Natural killer cell (primary cell): ENCODE measurements at regions not wholly inside any gene's neighbourhood (a gene's known extent, or its start where the extent isn't known, plus 50 kb on each side); places are given as distances from the start of the nearest gene placed in this dataset.

Source experiments
- ATAC-seq, 3 donors: fragments of 150-1000 bp in 2 of 3; fragments of 200-7000 bp in 1 of 3; cut with Tn5 transposase; 1 replicate in 1 of 3; 2 replicates in 2 of 3; pipeline ENCODE4 v1.10.0; 2021; ENCODE audit warnings: mild to moderate bottlenecking in 2 of 3, moderate library complexity in 2 of 3
- DNase-seq, 2 donors: peaks; one replicate each; pipeline versions ENCODE4 v3.0.0 to v3.0.0-alpha.2; 2013 to 2021; ENCODE audit warnings: mixed read lengths in 1 of 2
- H3K27ac ChIP-seq: one replicate; pipeline ENCODE4 v1.5.1; 2013; ENCODE audit warnings: mild to moderate bottlenecking, low read length
- H3K27me3 ChIP-seq: one replicate; pipeline ENCODE4 v1.6.1; 2013; ENCODE audit warnings: low read length; ENCODE audit not compliant: control insufficient read depth, insufficient read depth
- H3K36me3 ChIP-seq: one replicate; pipeline ENCODE4 v1.6.1; 2013; ENCODE audit warnings: low read length; ENCODE audit not compliant: control insufficient read depth, insufficient read depth
- H3K4me1 ChIP-seq: one replicate; pipeline ENCODE4 v1.6.1; 2013; ENCODE audit warnings: low read length; ENCODE audit not compliant: control insufficient read depth, insufficient read depth
- H3K4me3 ChIP-seq: one replicate; pipeline ENCODE4 v1.5.1; 2013; ENCODE audit warnings: low read length
- H3K9me3 ChIP-seq: one replicate; pipeline ENCODE4 v1.6.1; 2013; ENCODE audit warnings: low read length; ENCODE audit not compliant: control insufficient read depth, insufficient read depth
- H3K27ac Mint-ChIP-seq, 2 donors: one replicate each; pipeline ENCODE4 v1.8.0; 2022; ENCODE audit warnings: mild to moderate bottlenecking in 2 of 2, mixed read lengths in 2 of 2, moderate library complexity in 1 of 2
- H3K27me3 Mint-ChIP-seq, 2 donors: one replicate each; pipeline ENCODE4 v1.8.0; 2022; ENCODE audit warnings: low read depth in 2 of 2, mixed read lengths in 2 of 2
- H3K36me3 Mint-ChIP-seq: one replicate; pipeline ENCODE4 v1.8.0; 2022; ENCODE audit warnings: mixed read lengths
- H3K4me1 Mint-ChIP-seq, 2 donors: one replicate each; pipeline ENCODE4 v1.8.0; 2022; ENCODE audit warnings: mixed read lengths in 2 of 2
- H3K4me3 Mint-ChIP-seq: one replicate; pipeline ENCODE4 v1.8.0; 2022; ENCODE audit warnings: mild to moderate bottlenecking, moderate library complexity, mixed read lengths
- H3K9me3 Mint-ChIP-seq, 2 donors: one replicate each; pipeline ENCODE4 v1.8.0; 2022; ENCODE audit warnings: mixed read lengths in 2 of 2
- CTCF ChIP-seq: fragments of 200-600 bp; IDR thresholded peaks from one replicate; pipeline ENCODE4 v1.8.0; 2022; ENCODE audit warnings: antibody characterized with exemption
- WGBS: methylation state at CpG from one replicate; pipeline ENCODE4 v1.1.7; 2013; ENCODE audit warnings: missing lambda C conversion rate; ENCODE audit not compliant: insufficient coverage; 5-methylcytosine and 5-hydroxymethylcytosine counted together
- intact Hi-C: fragments of 100-400 bp; cut with micrococcal nuclease; formaldehyde crosslinking; loops from one replicate; pipeline ENCODE4 v1.14.2; 2022

- no peak overlapping the region for H3K4me3 ChIP-seq
- DNase-seq, result no peak
- H3K27me3 ChIP-seq, result no peaks in the 10 kb centered on the region
- Mint-ChIP-seq H3K36me3 (peaks cover 11% of the 10 kb centered on the region), H3K4me3 (no peak overlapping the region), H3K4me1 (no peaks in the 10 kb centered on the region), H3K27ac (no peak overlapping the region), H3K9me3 (peaks cover 2 to 4% of the 10 kb centered on the region in 2 donors), H3K27me3 (no peaks in the 10 kb centered on the region)
- no peak overlapping the region for H3K27ac ChIP-seq
- no peaks in the 10 kb centered on the region for H3K9me3 ChIP-seq
- no peak for TF ChIP-seq CTCF
- no peak for ATAC-seq
- intact Hi-C loops, result no loop called here
- WGBS, result 97% methylated on average over 7 of the region's 7 CpGs
- H3K4me1 ChIP-seq, result no peaks in the 10 kb centered on the region
- no peaks in the 10 kb centered on the region for H3K36me3 ChIP-seq
Observed at GRCh38 chr21:16589006-16589898, 859.5 kb downstream of the USP25 start.

DNA sequence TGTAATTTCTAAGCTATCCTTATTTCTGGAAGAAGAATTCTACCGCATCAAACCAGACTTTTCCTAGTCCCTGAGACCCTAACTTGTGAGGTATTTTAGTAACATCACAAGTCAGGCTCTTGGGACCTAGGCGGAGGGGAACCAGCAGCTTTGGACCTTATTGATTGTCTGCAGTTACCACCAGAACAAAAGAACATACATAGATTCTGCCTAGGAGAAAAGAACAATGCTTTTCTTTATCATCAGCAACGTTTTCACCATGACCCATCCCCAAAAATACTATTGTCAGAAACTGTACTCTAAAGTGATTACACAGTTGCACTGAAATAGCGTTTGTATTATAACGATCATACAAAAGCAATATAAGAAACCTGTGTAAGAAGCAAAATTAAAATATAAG lies 860.4 kb downstream of the USP25 start:
- peaks cover 11% of the 10 kb centered on the region for H3K36me3 Mint-ChIP-seq
- H3K9me3 ChIP-seq, result no peaks in the 10 kb centered on the region
- intact Hi-C loops, result no loop called here
- H3K27me3 Mint-ChIP-seq, result no peaks in the 10 kb centered on the region
- H3K4me1 Mint-ChIP-seq, result no peaks in the 10 kb centered on the region
- peaks cover 2 to 4% of the 10 kb centered on the region in 2 donors for H3K9me3 Mint-ChIP-seq
- no peak for TF ChIP-seq CTCF
- H3K4me3 ChIP-seq, result no peak overlapping the region
- no peak overlapping the region for H3K27ac Mint-ChIP-seq
- DNase-seq (no peak), ATAC-seq (no peak)
- H3K4me3 Mint-ChIP-seq, result no peak overlapping the region
- 83% methylated on average over 4 of the region's 5 CpGs for WGBS
- H3K4me1 ChIP-seq, result no peaks in the 10 kb centered on the region
- H3K27me3 ChIP-seq, result no peaks in the 10 kb centered on the region
- no peaks in the 10 kb centered on the region for H3K36me3 ChIP-seq
- H3K27ac ChIP-seq, result no peak overlapping the region

DNA sequence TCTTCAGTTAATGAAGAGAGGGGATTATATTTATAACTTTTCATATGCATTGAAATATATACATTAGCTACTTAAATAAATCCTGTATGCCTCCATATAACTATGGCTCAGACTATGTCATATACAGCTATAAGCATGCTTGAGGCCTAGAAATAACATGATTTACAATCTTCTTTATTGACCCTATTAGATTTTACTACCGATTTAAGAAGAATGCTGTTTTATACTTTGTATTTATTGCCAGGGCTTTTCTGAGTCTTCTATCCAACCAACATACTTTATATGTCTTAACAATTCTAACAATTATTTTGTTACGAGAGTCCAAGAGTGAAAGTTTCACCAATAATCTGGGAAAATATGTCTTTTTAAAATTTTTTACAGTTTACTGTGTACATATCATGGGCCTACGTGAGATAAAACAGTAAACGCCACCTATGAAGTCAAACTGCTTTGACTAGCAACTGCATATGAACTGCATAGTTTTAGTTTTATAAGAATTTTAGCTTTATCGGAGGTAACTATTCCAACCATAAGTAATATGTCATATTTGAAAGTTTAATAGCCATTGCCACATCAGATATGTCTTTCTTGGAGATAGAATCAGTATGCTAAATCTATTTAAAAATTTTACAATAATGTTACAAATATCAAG lies 861.0 kb downstream of the USP25 start:
- no peaks in the 10 kb centered on the region for H3K4me1 Mint-ChIP-seq
- no peak for DNase-seq
- H3K4me3 Mint-ChIP-seq, result no peak overlapping the region
- Histone ChIP-seq H3K4me3 (no peak overlapping the region), H3K27ac (no peak overlapping the region), H3K4me1 (no peaks in the 10 kb centered on the region), H3K9me3 (no peaks in the 10 kb centered on the region), H3K36me3 (no peaks in the 10 kb centered on the region), H3K27me3 (no peaks in the 10 kb centered on the region)
- H3K9me3 Mint-ChIP-seq, result peaks cover 2 to 4% of the 10 kb centered on the region in 2 donors
- H3K27ac Mint-ChIP-seq, result no peak overlapping the region
- peaks cover 11% of the 10 kb centered on the region for H3K36me3 Mint-ChIP-seq
- TF ChIP-seq CTCF, result no peak
- H3K27me3 Mint-ChIP-seq, result no peaks in the 10 kb centered on the region
- intact Hi-C loops, result no loop called here
- 94% methylated on average over 2 of the region's 5 CpGs for WGBS
- ATAC-seq, result no peak
